ENCODE measurements at regions not wholly inside any gene's neighbourhood (a gene's known extent, or its start where the extent isn't known, plus 50 kb on each side); places are given as distances from the start of the nearest gene placed in this dataset.
"Not testable (repeated sequence)": the region's sequence is repeated elsewhere in the genome, so short reads cannot be mapped to it uniquely, and the experiment has no call there.

DNA sequence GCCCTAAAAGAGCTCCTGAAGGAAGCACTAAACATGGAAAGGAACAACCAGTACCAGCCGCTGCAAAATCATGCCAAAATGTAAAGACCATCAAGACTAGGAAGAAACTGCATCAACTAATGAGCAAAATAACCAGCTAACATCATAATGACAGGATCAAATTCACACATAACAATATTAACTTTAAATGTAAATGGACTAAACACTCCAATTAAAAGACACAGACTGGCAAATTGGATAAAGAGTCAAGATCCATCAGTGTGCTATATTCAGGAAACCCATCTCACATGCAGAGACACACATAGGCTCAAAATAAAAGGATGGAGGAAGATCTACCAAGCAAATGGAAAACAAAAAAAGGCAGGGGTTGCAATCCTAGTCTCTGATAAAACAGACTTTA, 364.4 kb downstream of the CD83 start:
- TF ChIP-seq, protein P1, sequence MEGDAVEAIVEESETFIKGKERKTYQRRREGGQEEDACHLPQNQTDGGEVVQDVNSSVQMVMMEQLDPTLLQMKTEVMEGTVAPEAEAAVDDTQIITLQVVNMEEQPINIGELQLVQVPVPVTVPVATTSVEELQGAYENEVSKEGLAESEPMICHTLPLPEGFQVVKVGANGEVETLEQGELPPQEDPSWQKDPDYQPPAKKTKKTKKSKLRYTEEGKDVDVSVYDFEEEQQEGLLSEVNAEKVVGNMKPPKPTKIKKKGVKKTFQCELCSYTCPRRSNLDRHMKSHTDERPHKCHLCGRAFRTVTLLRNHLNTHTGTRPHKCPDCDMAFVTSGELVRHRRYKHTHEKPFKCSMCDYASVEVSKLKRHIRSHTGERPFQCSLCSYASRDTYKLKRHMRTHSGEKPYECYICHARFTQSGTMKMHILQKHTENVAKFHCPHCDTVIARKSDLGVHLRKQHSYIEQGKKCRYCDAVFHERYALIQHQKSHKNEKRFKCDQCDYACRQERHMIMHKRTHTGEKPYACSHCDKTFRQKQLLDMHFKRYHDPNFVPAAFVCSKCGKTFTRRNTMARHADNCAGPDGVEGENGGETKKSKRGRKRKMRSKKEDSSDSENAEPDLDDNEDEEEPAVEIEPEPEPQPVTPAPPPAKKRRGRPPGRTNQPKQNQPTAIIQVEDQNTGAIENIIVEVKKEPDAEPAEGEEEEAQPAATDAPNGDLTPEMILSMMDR (conservative IDR thresholded peaks at IDR 0.05 in 1 of 2, IDR thresholded peaks at IDR 0.05 in 1 of 2; ENCODE audit: low read depth in 1 of 2, low read length in 2 of 2), result not testable (repeated sequence)
- not testable (repeated sequence) for TF ChIP-seq EZH2 (IDR thresholded peaks at IDR 0.05; ENCODE audit: low read length, missing control alignments)
